DOHH2 (cell line): ENCODE measurements at regions not wholly inside any gene's neighbourhood (a gene's known extent, or its start where the extent isn't known, plus 50 kb on each side); places are given as distances from the start of the nearest gene placed in this dataset.

Experiments
- CTCF ChIP-seq: fragments of 200-600 bp; sonication (generic); IDR thresholded peaks from one replicate; pipeline ENCODE4 v1.5.1; 2014; ENCODE audit warnings: antibody characterized with exemption, mild to moderate bottlenecking, low read depth, low read length; ENCODE audit not compliant: poor library complexity, severe bottlenecking
- EZH2phosphoT487 ChIP-seq: fragments of 200-600 bp; sonication (generic); IDR thresholded peaks from 2 replicates; pipeline ENCODE4 v1.6.1; 2017; ENCODE audit warnings: borderline replicate concordance, mild to moderate bottlenecking, antibody characterized with exemption, low read length, moderate library complexity, mixed read lengths

- TF ChIP-seq CTCF: no peak
- TF ChIP-seq EZH2phosphoT487: no peak
Measured at GRCh38 chr4:38386005-38386551, 277.9 kb upstream of the KLF3 start.
